ENCODE measurements at regions not wholly inside any gene's neighbourhood (a gene's known extent, or its start where the extent isn't known, plus 50 kb on each side); places are given as distances from the start of the nearest gene placed in this dataset.

DNA sequence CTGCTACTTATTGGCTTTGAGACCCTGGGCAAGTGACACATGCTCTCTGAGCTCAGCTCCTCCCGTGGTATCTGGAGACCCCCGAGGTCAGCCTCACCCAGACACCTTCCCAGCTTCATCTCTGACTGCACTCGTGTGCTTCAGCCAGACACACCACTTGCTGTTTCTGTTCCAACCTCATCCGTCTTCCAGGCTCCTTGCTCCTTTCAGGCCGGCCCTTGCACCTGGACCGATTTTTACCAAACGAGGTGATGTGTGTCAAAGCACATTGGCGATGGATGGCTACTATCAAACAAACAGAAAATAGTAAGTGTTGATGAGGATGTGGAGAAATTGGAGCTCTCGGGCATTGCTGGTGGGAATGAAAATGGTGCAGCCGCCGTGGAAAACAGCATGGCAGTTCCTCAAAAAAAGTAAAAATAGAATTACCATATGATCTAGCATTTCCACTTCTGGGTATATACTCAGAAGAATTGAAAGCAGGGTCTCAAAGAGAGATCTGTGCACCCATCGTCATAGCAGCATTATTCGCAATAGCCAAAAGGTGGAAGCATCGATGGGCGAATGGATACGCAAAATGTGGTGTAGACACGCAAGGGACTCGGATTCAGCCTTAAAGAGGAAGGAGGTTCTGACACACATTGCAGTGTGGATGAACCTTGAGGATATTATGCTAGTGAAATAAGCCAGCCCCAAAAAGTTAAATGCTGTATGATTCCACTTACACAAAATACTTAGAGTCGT, 96.1 kb upstream of the IER5L start:
- Histone ChIP-seq H3K36me3 (ENCODE audit: low read depth) (no peaks in the 10 kb centered on the region), H3K9me3 (ENCODE audit: severe bottlenecking) (no peaks in the 10 kb centered on the region), H3K27me3 (ENCODE audit: insufficient read depth, poor library complexity, severe bottlenecking) (no peaks in the 10 kb centered on the region), H3K27ac (ENCODE audit: poor library complexity, severe bottlenecking) (peak overlapping the region; percentile 79), H3K4me3 (ENCODE audit: severe bottlenecking) (no peak overlapping the region), H3K4me1 (ENCODE audit: insufficient read depth, poor library complexity, severe bottlenecking) (peaks cover 29% of the 10 kb centered on the region)
- TF ChIP-seq, protein P1, sequence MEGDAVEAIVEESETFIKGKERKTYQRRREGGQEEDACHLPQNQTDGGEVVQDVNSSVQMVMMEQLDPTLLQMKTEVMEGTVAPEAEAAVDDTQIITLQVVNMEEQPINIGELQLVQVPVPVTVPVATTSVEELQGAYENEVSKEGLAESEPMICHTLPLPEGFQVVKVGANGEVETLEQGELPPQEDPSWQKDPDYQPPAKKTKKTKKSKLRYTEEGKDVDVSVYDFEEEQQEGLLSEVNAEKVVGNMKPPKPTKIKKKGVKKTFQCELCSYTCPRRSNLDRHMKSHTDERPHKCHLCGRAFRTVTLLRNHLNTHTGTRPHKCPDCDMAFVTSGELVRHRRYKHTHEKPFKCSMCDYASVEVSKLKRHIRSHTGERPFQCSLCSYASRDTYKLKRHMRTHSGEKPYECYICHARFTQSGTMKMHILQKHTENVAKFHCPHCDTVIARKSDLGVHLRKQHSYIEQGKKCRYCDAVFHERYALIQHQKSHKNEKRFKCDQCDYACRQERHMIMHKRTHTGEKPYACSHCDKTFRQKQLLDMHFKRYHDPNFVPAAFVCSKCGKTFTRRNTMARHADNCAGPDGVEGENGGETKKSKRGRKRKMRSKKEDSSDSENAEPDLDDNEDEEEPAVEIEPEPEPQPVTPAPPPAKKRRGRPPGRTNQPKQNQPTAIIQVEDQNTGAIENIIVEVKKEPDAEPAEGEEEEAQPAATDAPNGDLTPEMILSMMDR (IDR thresholded peaks at IDR 0.05; ENCODE audit: poor library complexity, severe bottlenecking): no peak
- DNase-seq (ENCODE audit: low spot score) (peak; percentile 14), ATAC-seq (ENCODE audit: low read depth) (no peak)

DNA sequence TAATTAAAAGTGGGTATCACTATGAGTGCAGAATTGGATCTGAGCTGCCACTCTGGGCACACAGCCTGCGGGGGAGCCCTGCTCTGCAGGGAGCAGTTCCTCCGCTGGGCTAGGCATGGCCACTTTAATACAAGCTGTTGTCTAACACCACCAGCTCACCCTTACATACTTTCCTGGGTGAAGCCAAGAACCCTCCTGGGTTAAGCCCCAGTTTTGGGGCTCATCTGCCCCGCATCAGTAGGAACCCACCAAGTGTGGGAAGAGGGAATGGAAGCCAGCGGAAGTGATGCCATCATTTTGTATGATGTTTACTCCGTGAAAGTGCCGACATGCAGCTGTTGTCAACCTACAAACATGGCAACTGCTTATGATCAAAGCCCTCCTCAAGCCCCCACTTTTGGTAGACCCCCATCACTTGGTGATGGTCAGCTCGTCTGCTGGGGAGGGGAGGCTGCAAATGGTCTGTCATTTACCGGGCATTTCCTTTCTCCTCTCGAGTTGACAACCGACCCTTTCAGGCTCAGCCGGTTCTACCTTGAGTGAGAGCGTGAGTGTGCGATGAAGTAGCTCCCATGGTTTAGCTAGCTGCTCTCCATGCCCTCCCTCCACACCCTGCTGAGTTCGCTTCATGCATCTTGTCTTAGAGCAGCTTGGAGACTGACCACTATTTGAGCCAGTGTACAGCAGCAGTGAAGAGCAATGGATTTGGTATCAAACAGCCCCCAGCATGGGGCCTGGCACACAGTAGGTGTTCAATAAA, 95.3 kb upstream of the IER5L start:
- H3K9me3 ChIP-seq (ENCODE audit: severe bottlenecking): no peaks in the 10 kb centered on the region
- no peak overlapping the region for H3K27ac ChIP-seq (ENCODE audit: poor library complexity, severe bottlenecking)
- no peaks in the 10 kb centered on the region for H3K27me3 ChIP-seq (ENCODE audit: insufficient read depth, poor library complexity, severe bottlenecking)
- DNase-seq (ENCODE audit: low spot score) (no peak), ATAC-seq (ENCODE audit: low read depth) (no peak)
- H3K36me3 ChIP-seq (ENCODE audit: low read depth): no peaks in the 10 kb centered on the region
- no peak overlapping the region for H3K4me3 ChIP-seq (ENCODE audit: severe bottlenecking)
- TF ChIP-seq, protein P1 (IDR thresholded peaks at IDR 0.05; ENCODE audit: poor library complexity, severe bottlenecking): no peak
- H3K4me1 ChIP-seq (ENCODE audit: insufficient read depth, poor library complexity, severe bottlenecking): peaks cover 22% of the 10 kb centered on the region

DNA sequence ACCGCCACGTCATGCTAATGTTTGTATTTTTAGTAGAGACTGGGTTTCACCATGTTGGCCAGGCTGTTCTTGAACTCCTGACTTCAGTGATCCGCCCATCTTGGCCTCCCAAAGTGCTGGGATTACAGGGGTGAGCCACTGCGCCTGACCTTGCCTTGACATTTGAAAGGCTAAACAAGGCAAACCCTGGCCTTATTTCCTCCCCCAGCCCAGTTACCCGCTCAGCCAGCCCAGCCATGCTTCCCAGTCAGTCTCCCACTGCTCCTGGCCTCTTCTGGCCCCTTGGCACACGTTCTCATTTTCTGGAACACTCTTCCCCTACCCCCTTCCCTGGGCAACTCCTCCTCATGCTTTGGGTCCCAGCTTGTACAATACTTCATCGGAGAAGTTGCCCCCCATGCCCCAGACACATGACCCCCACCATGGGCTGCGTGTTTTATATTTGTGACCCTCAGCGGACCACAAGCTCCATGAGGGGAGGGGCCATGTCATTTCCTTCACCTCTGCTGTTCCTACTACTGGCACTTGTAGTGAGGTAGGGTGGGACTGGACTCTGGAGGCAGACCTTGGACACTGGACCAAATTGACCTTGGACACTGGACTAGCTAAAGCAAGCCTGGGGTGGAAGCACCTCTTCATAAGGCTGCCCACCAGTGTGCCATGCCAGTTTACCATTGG, 94.4 kb upstream of the IER5L start:
- TF ChIP-seq, protein P1 (IDR thresholded peaks at IDR 0.05; ENCODE audit: poor library complexity, severe bottlenecking): no peak

DNA sequence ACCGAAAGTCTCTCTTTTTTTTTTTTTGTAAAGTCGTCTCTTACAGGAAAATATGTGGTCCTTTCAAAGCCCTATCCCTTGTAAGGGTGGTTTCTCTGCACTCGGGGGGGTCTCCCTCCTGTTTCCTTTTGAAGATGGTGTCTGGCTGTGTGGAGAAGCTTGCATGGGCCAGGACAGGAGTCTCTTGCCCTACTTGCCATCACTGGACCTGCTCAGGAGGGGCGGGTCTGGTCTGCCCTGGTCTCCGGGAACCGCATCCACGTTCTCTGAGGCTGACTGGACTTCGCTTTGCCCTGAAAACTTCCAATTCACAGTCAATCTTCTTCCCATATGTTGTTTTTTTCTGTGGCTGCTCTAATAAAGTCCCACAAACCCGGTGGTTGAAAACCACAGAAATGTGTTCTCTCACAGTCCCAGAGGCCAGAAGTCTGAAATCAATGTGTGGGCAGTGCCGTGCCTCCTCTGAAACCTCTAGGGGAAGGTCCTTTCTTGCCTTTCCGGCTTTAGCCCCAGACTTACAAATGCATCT, 92.9 kb upstream of the IER5L start:
- TF ChIP-seq, protein P1 (IDR thresholded peaks at IDR 0.05; ENCODE audit: poor library complexity, severe bottlenecking): no peak
- no peak overlapping the region for H3K4me3 ChIP-seq (ENCODE audit: severe bottlenecking)
- DNase-seq (ENCODE audit: low spot score) (peak; percentile 14), ATAC-seq (ENCODE audit: low read depth) (no peak)
- H3K27ac ChIP-seq (ENCODE audit: poor library complexity, severe bottlenecking): no peak overlapping the region
- no peaks in the 10 kb centered on the region for H3K36me3 ChIP-seq (ENCODE audit: low read depth)
- peaks cover 7% of the 10 kb centered on the region for H3K4me1 ChIP-seq (ENCODE audit: insufficient read depth, poor library complexity, severe bottlenecking)
- no peaks in the 10 kb centered on the region for H3K9me3 ChIP-seq (ENCODE audit: severe bottlenecking)
- H3K27me3 ChIP-seq (ENCODE audit: insufficient read depth, poor library complexity, severe bottlenecking): no peaks in the 10 kb centered on the region

More for the DNA sequence above, 94.4 kb upstream of the IER5L start:
- no peaks in the 10 kb centered on the region for H3K27me3 ChIP-seq (ENCODE audit: insufficient read depth, poor library complexity, severe bottlenecking)
- peaks cover 14% of the 10 kb centered on the region for H3K4me1 ChIP-seq (ENCODE audit: insufficient read depth, poor library complexity, severe bottlenecking)
- H3K9me3 ChIP-seq (ENCODE audit: severe bottlenecking): no peaks in the 10 kb centered on the region
- no peak overlapping the region for H3K27ac ChIP-seq (ENCODE audit: poor library complexity, severe bottlenecking)
- no peaks in the 10 kb centered on the region for H3K36me3 ChIP-seq (ENCODE audit: low read depth)
- DNase-seq (ENCODE audit: low spot score): no peak
- no peak overlapping the region for H3K4me3 ChIP-seq (ENCODE audit: severe bottlenecking)
- no peak for ATAC-seq (ENCODE audit: low read depth)

All from RWPE2 (cell line).